ENCODE measurements at regions not wholly inside any gene's neighbourhood (a gene's known extent, or its start where the extent isn't known, plus 50 kb on each side); places are given as distances from the start of the nearest gene placed in this dataset.

GRCh38 chr6:15852289-15852688 lies 189.5 kb upstream of the DTNBP1 start:
- TF ChIP-seq REST (IDR thresholded peaks at IDR 0.05; ENCODE audit: low read depth) (no peak), ZBTB7A (IDR thresholded peaks at IDR 0.05; ENCODE audit: low read depth) (no peak), TEAD4 (IDR thresholded peaks at IDR 0.05) (no peak), RAD21 (IDR thresholded peaks at IDR 0.05; ENCODE audit: low read depth) (no peak), YY1 (IDR thresholded peaks at IDR 0.05; ENCODE audit: low read depth) (no peak), TCF12 (IDR thresholded peaks at IDR 0.05; ENCODE audit: low read depth) (no peak), NFIC (IDR thresholded peaks at IDR 0.05) (no peak), EP300 (IDR thresholded peaks at IDR 0.05; ENCODE audit: borderline replicate concordance) (no peak), MAX (IDR thresholded peaks at IDR 0.05) (no peak)

GRCh38 chr6:15849395-15849794 lies 186.6 kb upstream of the DTNBP1 start:
- TF ChIP-seq FOXM1 (IDR thresholded peaks at IDR 0.05; ENCODE audit: borderline replicate concordance, low read depth) (no peak), CEBPB (IDR thresholded peaks at IDR 0.05) (no peak), TCF12 (IDR thresholded peaks at IDR 0.05; ENCODE audit: low read depth) (no peak), EGR1 (IDR thresholded peaks at IDR 0.05) (no peak), CREB1 (IDR thresholded peaks at IDR 0.05; ENCODE audit: low read depth) (no peak), TEAD4 (IDR thresholded peaks at IDR 0.05) (no peak), TAF1 (IDR thresholded peaks at IDR 0.05; ENCODE audit: low read depth) (no peak), YY1 (IDR thresholded peaks at IDR 0.05; ENCODE audit: low read depth) (no peak), REST (IDR thresholded peaks at IDR 0.05; ENCODE audit: low read depth) (no peak), NFIC (IDR thresholded peaks at IDR 0.05) (no peak), ZBTB7A (IDR thresholded peaks at IDR 0.05; ENCODE audit: low read depth) (no peak), EP300 (IDR thresholded peaks at IDR 0.05; ENCODE audit: borderline replicate concordance) (no peak), USF1 (IDR thresholded peaks at IDR 0.05) (no peak), RAD21 (IDR thresholded peaks at IDR 0.05; ENCODE audit: low read depth) (no peak), MAX (IDR thresholded peaks at IDR 0.05) (no peak)

- TF ChIP-seq FOXM1 (IDR thresholded peaks at IDR 0.05; ENCODE audit: borderline replicate concordance, low read depth) (no peak), YY1 (IDR thresholded peaks at IDR 0.05; ENCODE audit: low read depth) (no peak), CREB1 (IDR thresholded peaks at IDR 0.05; ENCODE audit: low read depth) (no peak), NFIC (IDR thresholded peaks at IDR 0.05) (no peak), ZBTB7A (IDR thresholded peaks at IDR 0.05; ENCODE audit: low read depth) (no peak), REST (IDR thresholded peaks at IDR 0.05; ENCODE audit: low read depth) (no peak)
These were observed 182.7 kb upstream of the DTNBP1 start for GRCh38 chr6:15845492-15845891.

GRCh38 chr6:15843764-15844163 lies 180.9 kb upstream of the DTNBP1 start:
- TF ChIP-seq NFIC (IDR thresholded peaks at IDR 0.05), result no peak
- no peak for TF ChIP-seq YY1 (IDR thresholded peaks at IDR 0.05; ENCODE audit: low read depth)
- TF ChIP-seq REST (IDR thresholded peaks at IDR 0.05; ENCODE audit: low read depth), result no peak
- no peak for TF ChIP-seq CREB1 (IDR thresholded peaks at IDR 0.05; ENCODE audit: low read depth)
- no peak for TF ChIP-seq EP300 (IDR thresholded peaks at IDR 0.05; ENCODE audit: borderline replicate concordance)
- no peak for TF ChIP-seq TEAD4 (IDR thresholded peaks at IDR 0.05)
- TF ChIP-seq CEBPB (IDR thresholded peaks at IDR 0.05), result no peak
- no peak for TF ChIP-seq USF1 (IDR thresholded peaks at IDR 0.05)
- TF ChIP-seq MAX (IDR thresholded peaks at IDR 0.05), result no peak
- TF ChIP-seq RAD21 (IDR thresholded peaks at IDR 0.05; ENCODE audit: low read depth), result no peak
- TF ChIP-seq TCF12 (IDR thresholded peaks at IDR 0.05; ENCODE audit: low read depth), result no peak
- no peak for TF ChIP-seq FOXM1 (IDR thresholded peaks at IDR 0.05; ENCODE audit: borderline replicate concordance, low read depth)
- no peak for TF ChIP-seq TAF1 (IDR thresholded peaks at IDR 0.05; ENCODE audit: low read depth)
